Mucosa of descending colon (tissue), 3 donors: ENCODE measurements at regions not wholly inside any gene's neighbourhood (a gene's known extent, or its start where the extent isn't known, plus 50 kb on each side); places are given as distances from the start of the nearest gene placed in this dataset.

ENCODE experiments used
- ATAC-seq: fragments of 200-7000 bp; cut with Tn5 transposase; one replicate; pipeline ENCODE4 v1.9.1; 2020; ENCODE audit warnings: mild to moderate bottlenecking, moderate library complexity
- DNase-seq, 3 donors: peaks; one replicate each; pipeline ENCODE4 v3.0.0-alpha.2; 2020
- H3K36me3 ChIP-seq: fragments of 200-600 bp; one replicate; pipeline ENCODE4 v1.8.0; 2021; ENCODE audit warnings: low read depth, mild to moderate bottlenecking
- H3K4me1 ChIP-seq: fragments of 200-600 bp; one replicate; pipeline ENCODE4 v1.8.0; 2021; ENCODE audit warnings: low read depth, mild to moderate bottlenecking
- H3K4me3 ChIP-seq: fragments of 200-600 bp; one replicate; pipeline ENCODE4 v1.8.0; 2021; ENCODE audit warnings: mild to moderate bottlenecking
- H3K9me3 ChIP-seq: fragments of 200-600 bp; one replicate; pipeline ENCODE4 v1.8.0; 2021; ENCODE audit warnings: mild to moderate bottlenecking
- CTCF ChIP-seq: fragments of 200-600 bp; IDR thresholded peaks from one replicate; pipeline ENCODE4 v1.8.0; 2022; ENCODE audit warnings: antibody characterized with exemption, mild to moderate bottlenecking
- intact Hi-C, 2 donors: fragments of 100-400 bp; cut with DNase I in 1 of 2; cut with micrococcal nuclease in 1 of 2; formaldehyde crosslinking; loops; one replicate each; pipeline versions ENCODE4 v1.11.0 to v1.11.1; 2022; cut with DNase I, micrococcal nuclease
- donor health status: DM: no; HTN: no; CAD: no; lungs with moderate emphysema.
- donor health status: DM: no; HTN: no; CAD: no.
- donor health status: DM: no; HTN: yes; CAD: no.

GRCh38 chr5:99639905-99640304, 711.1 kb upstream of the CHD1 start:
- ATAC-seq (no peak), DNase-seq (no peak)
- no peak overlapping the region for H3K4me3 ChIP-seq
- H3K9me3 ChIP-seq: no peaks in the 10 kb centered on the region
- intact Hi-C loops: no loop called here
- no peaks in the 10 kb centered on the region for H3K4me1 ChIP-seq
- no peaks in the 10 kb centered on the region for H3K36me3 ChIP-seq
- TF ChIP-seq CTCF: no peak

- no peak for ATAC-seq
- intact Hi-C loops: no loop called here
Observed at GRCh38 chr5:99636663-99637062, 707.9 kb upstream of the CHD1 start.

GRCh38 chr5:99621772-99622681, 693.2 kb upstream of the CHD1 start:
- H3K4me1 ChIP-seq: no peaks in the 10 kb centered on the region
- H3K36me3 ChIP-seq: no peaks in the 10 kb centered on the region
- intact Hi-C loops: no loop called here
- DNase-seq: no peak
- ATAC-seq: no peak
- H3K4me3 ChIP-seq: no peak overlapping the region
- H3K9me3 ChIP-seq: no peaks in the 10 kb centered on the region
- no peak for TF ChIP-seq CTCF

More at GRCh38 chr5:99636663-99637062, 707.9 kb upstream of the CHD1 start:
- H3K4me3 ChIP-seq: no peak overlapping the region
- no peak for DNase-seq
- H3K36me3 ChIP-seq: no peaks in the 10 kb centered on the region
- TF ChIP-seq CTCF: no peak
- H3K4me1 ChIP-seq: no peaks in the 10 kb centered on the region
- no peaks in the 10 kb centered on the region for H3K9me3 ChIP-seq

- Histone ChIP-seq H3K4me1 (no peaks in the 10 kb centered on the region), H3K36me3 (no peaks in the 10 kb centered on the region), H3K4me3 (no peak overlapping the region), H3K9me3 (no peaks in the 10 kb centered on the region)
- intact Hi-C loops: no loop called here
- ATAC-seq (no peak), DNase-seq (no peak)
- TF ChIP-seq CTCF: no peak
Observed at GRCh38 chr5:99617335-99617734, 688.5 kb upstream of the CHD1 start.

- intact Hi-C loops: no loop called here
- Histone ChIP-seq H3K4me1 (no peaks in the 10 kb centered on the region), H3K4me3 (no peak overlapping the region), H3K9me3 (no peaks in the 10 kb centered on the region), H3K36me3 (no peaks in the 10 kb centered on the region)
- ATAC-seq (no peak), DNase-seq (no peak)
- TF ChIP-seq CTCF: no peak
Observed at GRCh38 chr5:99614888-99615287, 686.1 kb upstream of the CHD1 start.
